NCI-H510A (cell line): ENCODE measurements at regions not wholly inside any gene's neighbourhood (a gene's known extent, or its start where the extent isn't known, plus 50 kb on each side); places are given as distances from the start of the nearest gene placed in this dataset.
"Not testable (repeated sequence)": the region's sequence is repeated elsewhere in the genome, so short reads cannot be mapped to it uniquely, and the experiment has no call there.

ENCODE experiments used
- DNase-seq: peaks from one replicate; lab custom pipeline; 2025; lab: John Stamatoyannopoulos, UW

- DNase-seq, result no peak
Observed at GRCh38 chr5:117800261-117800660, 1188.1 kb downstream of the DTWD2 start.

- DNase-seq, result no peak
Observed at GRCh38 chr5:117794847-117795246, 1193.5 kb downstream of the DTWD2 start.

- no peak for DNase-seq
Observed at GRCh38 chr5:117793963-117794362, 1194.4 kb downstream of the DTWD2 start.

DNA sequence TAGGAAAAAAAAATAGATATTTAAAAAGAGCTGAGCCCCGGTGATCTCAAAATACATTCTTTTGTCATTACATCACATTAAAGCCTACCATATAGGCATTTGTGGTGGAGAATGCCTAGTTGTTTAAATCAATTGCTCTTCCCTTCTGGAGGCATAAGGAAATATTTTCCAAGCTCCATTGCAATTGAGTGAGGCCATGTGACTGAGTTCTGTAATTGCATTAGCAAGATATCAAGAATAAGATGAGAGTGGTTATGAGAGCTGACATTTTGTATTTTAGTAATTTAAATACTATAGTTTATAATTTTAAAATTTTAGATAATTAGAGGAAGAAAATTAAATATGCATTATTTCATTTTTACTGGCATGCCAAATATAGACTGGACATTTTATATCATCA, 1195.9 kb downstream of the DTWD2 start:
- DNase-seq, result no peak

GRCh38 chr5:117788596-117788995, 1199.8 kb downstream of the DTWD2 start:
- DNase-seq, result no peak

GRCh38 chr5:117779171-117779570, 1204.5 kb upstream of the SEMA6A start:
- no peak for DNase-seq

- DNase-seq, result no peak
Observed at GRCh38 chr5:117776977-117777376, 1202.4 kb upstream of the SEMA6A start.

GRCh38 chr5:117769877-117770276, 1195.3 kb upstream of the SEMA6A start:
- DNase-seq, result no peak

DNA sequence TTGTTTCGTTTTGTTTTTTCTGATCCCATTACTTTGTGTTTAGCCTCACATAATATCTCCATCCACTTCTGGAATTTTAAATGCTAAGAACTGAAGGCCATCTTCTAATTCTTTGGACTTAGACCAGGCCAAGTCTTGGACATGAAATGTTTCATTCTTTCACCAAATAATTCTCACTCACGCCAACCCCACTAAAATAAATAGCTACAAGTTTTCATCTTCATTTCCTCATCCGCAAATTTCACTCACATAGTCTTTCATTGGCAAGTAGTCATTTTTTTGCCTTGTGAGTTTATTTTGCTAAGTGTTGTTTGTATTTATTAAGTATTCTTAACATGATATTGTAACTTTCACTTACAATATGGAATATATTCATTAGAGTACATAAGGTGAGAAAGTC, 1188.6 kb upstream of the SEMA6A start:
- no peak for DNase-seq

- DNase-seq, result no peak
Observed at GRCh38 chr5:117761186-117761585, 1186.6 kb upstream of the SEMA6A start.

DNA sequence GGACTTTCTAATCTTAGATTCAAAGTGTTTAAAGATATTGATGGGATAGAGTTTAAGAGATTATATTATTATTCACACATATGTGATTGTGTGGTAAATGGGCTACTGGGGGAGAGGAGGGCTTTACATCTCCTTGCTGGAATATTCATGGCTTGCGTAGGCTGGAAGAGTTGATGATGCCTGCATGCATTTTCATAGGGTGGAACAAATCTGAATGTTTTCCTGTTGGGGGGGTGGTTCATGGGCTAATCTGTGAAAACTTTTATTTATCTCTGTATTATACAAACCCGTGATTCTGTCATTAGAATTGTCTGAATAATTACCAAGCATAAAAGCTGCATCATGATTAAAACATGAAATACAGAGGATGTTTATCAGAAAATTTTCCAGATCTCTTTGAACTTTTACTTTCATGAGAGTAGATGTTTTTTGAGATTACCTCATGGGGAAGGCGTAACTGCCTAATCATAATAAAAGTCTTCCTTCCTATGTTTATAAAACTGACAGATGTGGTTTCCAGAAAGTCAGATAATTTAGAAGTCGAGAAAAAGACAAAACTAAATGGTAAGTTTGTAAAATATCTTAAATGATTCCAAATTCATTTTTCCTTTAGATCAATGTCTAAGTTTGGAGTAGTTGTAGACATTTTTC, 1185.4 kb upstream of the SEMA6A start:
- DNase-seq, result no peak

DNA sequence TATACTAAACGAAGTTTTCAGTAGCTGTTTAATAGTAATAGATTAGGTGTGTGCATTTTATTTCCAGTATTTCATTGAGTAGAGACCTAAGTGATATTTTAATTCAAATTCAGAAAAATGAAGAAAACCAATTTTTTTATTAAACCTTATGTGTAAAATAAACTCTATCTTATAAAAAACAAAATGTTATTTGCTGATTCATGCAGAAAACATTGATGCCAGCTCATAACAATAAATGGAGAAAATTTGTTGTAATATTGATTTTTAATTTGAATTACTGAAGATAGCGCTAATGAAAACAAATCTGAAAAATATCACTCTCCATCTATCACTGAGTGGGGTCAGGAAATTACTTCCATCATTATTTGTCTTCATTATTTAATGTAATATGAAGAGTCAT, 1177.8 kb upstream of the SEMA6A start:
- DNase-seq, result no peak

GRCh38 chr5:117748336-117748735, 1173.7 kb upstream of the SEMA6A start:
- no peak for DNase-seq

DNA sequence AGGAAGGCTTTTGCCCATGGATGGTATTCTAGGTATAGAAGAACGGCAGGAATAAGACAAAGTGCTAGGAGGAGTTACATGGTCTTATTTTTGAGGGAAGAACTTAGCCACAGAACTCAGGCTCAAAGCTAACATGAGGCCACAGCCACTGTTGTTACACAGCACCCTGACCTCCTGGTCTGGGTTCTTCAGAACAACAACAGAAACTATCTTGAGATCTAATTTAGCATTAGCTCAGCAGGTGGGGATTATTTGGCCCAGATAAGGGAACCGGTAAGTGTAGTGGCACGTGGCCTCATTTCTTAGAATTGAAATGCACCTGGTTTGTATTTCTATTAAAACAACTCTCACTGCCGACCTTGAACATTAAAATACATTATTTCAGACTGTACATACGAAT, 1168.7 kb upstream of the SEMA6A start:
- no peak for DNase-seq

DNA sequence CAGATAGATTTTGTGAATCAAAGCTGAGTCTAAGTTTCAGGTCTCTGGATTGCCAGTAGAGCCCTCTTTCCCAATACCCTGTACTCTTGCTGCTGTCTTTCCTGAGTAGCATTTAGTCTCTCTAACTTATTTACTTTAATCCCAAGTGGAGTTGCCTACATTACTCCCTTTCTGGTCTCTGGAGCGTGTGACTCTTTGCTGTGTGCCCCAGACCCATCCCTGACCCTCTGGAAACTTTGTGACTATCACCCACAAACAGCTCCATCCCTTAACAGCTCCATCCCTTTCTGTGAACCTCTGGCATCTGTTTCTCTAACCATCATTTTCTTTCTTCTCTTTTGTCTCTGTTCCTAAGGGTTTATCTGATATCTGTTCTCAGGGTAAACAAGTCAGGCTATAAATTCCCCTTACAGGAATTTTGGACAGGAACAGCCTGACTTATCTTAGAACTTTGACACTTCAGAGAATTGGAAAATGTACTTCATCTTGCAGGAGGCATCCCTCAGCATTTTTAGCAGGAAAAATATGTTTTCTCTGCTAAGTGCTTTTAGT, 1167.1 kb upstream of the SEMA6A start:
- DNase-seq, result no peak

DNA sequence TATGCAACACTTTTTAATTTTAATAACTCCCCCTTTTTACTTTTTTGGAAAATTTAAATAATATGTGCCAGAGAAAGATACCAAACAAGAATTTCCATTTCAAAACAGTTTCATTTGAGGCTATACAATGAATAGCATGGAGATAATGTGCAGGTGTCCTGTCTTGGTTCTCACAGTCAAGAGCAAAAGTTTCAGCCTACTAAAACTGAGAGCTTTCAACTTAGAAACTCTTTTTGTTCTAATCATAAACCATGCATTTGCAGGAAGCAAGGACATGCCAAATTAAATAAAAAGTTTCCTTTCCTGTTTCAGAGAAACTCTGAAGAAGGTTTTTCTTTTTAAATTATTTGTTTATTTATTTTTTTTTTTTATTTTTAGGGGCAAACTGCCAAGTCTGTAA, 1165.6 kb upstream of the SEMA6A start:
- DNase-seq, result no peak

DNA sequence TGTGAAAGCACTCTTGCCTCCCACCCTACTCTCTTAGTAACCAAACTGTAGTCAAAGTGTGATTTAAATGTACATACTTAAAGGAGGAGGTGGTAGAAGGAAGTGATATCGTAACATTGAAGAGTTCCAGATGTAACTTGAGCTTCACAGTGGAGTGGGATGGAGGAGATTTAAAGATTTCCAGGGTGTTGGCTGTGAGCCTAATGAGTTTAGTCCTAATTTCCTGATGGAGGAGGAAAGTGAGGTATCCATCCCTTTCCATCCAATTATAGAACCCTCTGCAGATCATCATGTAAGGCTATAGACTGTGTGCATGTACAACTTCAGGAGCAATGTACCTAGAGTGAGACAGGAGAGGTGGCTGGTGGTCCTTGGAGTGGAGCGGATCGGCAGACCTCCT, 1163.9 kb upstream of the SEMA6A start:
- no peak for DNase-seq

GRCh38 chr5:117736698-117737097, 1162.1 kb upstream of the SEMA6A start:
- no peak for DNase-seq

DNA sequence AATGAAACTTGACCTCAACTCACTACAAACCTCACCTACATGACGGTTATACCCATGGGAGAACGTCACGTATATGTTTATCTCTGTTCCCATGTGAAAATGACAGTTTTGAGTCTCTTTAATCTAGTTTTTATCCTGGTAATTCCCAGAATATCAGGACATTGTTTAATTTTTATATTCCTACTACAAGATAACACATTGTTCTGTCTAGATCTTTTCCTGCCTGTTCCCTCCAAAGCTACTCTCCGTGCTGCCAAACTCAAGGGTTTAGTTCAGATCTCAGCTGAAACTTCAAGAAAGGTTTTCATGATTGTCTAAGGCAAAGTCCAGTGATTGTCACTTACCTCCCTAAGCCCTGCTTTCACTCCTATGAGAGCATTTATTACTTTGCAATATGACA, 1159.4 kb upstream of the SEMA6A start:
- DNase-seq, result no peak

DNA sequence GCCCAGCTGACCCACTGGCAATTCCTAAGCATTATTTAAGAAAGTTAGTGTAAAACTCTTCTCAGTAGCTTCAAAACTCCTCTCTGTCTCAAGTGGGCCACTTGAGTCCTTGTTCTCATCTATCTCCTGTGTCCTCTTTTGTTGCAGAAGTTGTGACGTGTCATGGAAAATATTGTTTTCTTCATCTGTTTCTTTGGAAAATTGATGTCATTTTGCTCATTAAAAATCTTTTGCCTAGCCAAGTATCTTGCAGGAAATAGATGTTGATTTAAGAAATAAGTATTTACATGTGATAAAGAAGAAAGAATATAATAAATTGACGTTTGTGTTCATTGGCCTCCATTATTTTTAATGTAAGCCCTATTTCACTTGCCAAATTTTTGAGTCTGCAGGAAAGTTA, 1158.4 kb upstream of the SEMA6A start:
- no peak for DNase-seq

DNA sequence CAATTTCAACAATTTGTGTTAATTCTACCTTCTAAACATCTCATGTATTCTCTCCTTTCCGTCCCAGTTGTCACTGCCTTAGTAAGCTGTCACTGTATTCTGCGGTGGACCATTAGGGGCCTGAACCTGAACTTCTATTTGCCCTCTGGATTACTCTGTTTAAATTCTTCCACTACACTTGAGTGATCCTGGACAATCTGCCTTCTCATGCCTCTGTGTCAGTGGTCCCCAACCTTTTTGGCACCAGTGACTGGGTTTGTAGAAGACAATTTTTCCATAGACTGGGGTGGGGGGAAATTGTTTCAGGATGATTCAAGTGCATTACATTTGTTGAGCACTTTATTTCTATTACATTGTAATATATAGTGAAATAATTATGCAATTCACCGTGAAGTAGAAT, 1157.6 kb upstream of the SEMA6A start:
- DNase-seq, result no peak

GRCh38 chr5:117731446-117731845, 1156.8 kb upstream of the SEMA6A start:
- no peak for DNase-seq

- DNase-seq, result not testable (repeated sequence)
Observed at GRCh38 chr5:117720784-117721183, 1146.2 kb upstream of the SEMA6A start.

DNA sequence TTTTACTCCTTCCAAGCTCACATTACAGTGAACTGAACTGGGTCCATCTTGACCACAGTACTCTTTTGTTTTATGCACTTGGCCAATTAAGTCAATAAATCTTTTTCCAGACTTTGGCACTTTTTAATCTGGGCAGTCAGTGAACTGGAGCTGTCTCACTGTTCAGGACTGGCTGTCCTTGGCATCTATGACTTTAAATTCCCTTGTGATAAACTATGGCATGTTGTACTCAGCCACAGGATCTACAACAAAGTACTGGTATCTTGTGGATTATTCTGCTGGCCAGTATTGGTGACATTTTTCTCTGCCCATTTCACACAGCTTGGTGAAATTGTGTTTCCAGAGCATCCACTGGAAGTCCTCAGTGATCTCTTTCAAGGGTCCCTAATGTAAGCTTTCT, 1144.8 kb upstream of the SEMA6A start:
- no peak for DNase-seq
